ENCODE measurements at regions not wholly inside any gene's neighbourhood (a gene's known extent, or its start where the extent isn't known, plus 50 kb on each side); places are given as distances from the start of the nearest gene placed in this dataset.

GRCh38 chrX:39730662-39731329 is 367.0 kb downstream of the BCOR start (continued):
- no peak for TF ChIP-seq ZNF133 (tag by site-specific recombination; IDR thresholded peaks at IDR 0.05)
- no peak for TF ChIP-seq ZNF510 (tag by site-specific recombination; IDR thresholded peaks at IDR 0.05; ENCODE audit: insufficient replicate concordance)
- TF ChIP-seq ZNF239 (tag by site-specific recombination; IDR thresholded peaks at IDR 0.05), result no peak
- TF ChIP-seq ZSCAN4 (tag by site-specific recombination; IDR thresholded peaks at IDR 0.05), result no peak
- TF ChIP-seq ZNF561 (tag by site-specific recombination; IDR thresholded peaks at IDR 0.05; ENCODE audit: borderline replicate concordance), result peak; percentile 35; the same call in 1 of the 2 replicates
- no peak for TF ChIP-seq AEBP2 (tag by site-specific recombination; IDR thresholded peaks at IDR 0.05; ENCODE audit: borderline replicate concordance)
- TF ChIP-seq ZNF416 (tag by site-specific recombination; IDR thresholded peaks at IDR 0.05), result no peak
- no peak for TF ChIP-seq ZNF501 (tag by site-specific recombination; IDR thresholded peaks at IDR 0.05)
- no peak for TF ChIP-seq ZNF221 (tag by site-specific recombination; IDR thresholded peaks at IDR 0.05; ENCODE audit: borderline replicate concordance)
- TF ChIP-seq HOXA7 (CRISPR knock-in tag; IDR thresholded peaks at IDR 0.05; ENCODE audit: borderline replicate concordance), result no peak
- peak; percentile 41 for TF ChIP-seq ZFHX2 (tag by site-specific recombination; conservative IDR thresholded peaks at IDR 0.05)
- TF ChIP-seq ZNF623 (tag by site-specific recombination; IDR thresholded peaks at IDR 0.05), result no peak
- no peak for TF ChIP-seq SCRT2 (tag by site-specific recombination; IDR thresholded peaks at IDR 0.05)
- TF ChIP-seq ZNF76 (tag by site-specific recombination; IDR thresholded peaks at IDR 0.05; ENCODE audit: borderline replicate concordance, low read depth), result no peak
- no peak for TF ChIP-seq YY2 (tag by site-specific recombination; IDR thresholded peaks at IDR 0.05)
- TF ChIP-seq ZNF670 (tag by site-specific recombination; IDR thresholded peaks at IDR 0.05; ENCODE audit: low read depth), result no peak
- TF ChIP-seq ZNF223 (tag by site-specific recombination; IDR thresholded peaks at IDR 0.05), result no peak
- TF ChIP-seq ZNF629 (tag by site-specific recombination; IDR thresholded peaks at IDR 0.05), result no peak; the same call in 1 of the 2 replicates
- no peak for TF ChIP-seq ZNF707 (tag by site-specific recombination; IDR thresholded peaks at IDR 0.05)
- TF ChIP-seq PBX3 (CRISPR knock-in tag; IDR thresholded peaks at IDR 0.05), result no peak; the same call in 1 of the 2 replicates
- TF ChIP-seq, protein P1, sequence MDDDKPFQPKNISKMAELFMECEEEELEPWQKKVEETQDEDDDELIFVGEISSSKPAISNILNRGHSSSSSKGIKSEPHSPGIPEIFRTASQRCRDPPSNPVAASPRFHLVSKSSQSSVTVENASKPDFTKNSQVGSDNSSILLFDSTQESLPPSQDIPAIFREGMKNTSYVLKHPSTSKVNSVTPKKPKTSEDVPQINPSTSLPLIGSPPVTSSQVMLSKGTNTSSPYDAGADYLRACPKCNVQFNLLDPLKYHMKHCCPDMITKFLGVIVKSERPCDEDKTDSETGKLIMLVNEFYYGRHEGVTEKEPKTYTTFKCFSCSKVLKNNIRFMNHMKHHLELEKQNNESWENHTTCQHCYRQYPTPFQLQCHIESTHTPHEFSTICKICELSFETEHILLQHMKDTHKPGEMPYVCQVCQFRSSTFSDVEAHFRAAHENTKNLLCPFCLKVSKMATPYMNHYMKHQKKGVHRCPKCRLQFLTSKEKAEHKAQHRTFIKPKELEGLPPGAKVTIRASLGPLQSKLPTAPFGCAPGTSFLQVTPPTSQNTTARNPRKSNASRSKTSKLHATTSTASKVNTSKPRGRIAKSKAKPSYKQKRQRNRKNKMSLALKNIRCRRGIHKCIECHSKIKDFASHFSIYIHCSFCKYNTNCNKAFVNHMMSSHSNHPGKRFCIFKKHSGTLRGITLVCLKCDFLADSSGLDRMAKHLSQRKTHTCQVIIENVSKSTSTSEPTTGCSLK (tag by site-specific recombination; IDR thresholded peaks at IDR 0.05), result no peak
- no peak for TF ChIP-seq GLIS2 (tag by site-specific recombination; IDR thresholded peaks at IDR 0.05)
- no peak for TF ChIP-seq PRDM2 (tag by site-specific recombination; IDR thresholded peaks at IDR 0.05; ENCODE audit: borderline replicate concordance)
- no peak for TF ChIP-seq ZNF174 (tag by site-specific recombination; IDR thresholded peaks at IDR 0.05)
- no peak for TF ChIP-seq ZNF596 (tag by site-specific recombination; IDR thresholded peaks at IDR 0.05)
- peak; percentile 33; the same call in 1 of the 2 replicates for TF ChIP-seq ZBTB17 (tag by site-specific recombination; IDR thresholded peaks at IDR 0.05)
- no peak for TF ChIP-seq ZNF449 (tag by site-specific recombination; IDR thresholded peaks at IDR 0.05)

All from HEK293 (cell line).